ENCODE measurements at regions not wholly inside any gene's neighbourhood (a gene's known extent, or its start where the extent isn't known, plus 50 kb on each side); places are given as distances from the start of the nearest gene placed in this dataset.

DNA sequence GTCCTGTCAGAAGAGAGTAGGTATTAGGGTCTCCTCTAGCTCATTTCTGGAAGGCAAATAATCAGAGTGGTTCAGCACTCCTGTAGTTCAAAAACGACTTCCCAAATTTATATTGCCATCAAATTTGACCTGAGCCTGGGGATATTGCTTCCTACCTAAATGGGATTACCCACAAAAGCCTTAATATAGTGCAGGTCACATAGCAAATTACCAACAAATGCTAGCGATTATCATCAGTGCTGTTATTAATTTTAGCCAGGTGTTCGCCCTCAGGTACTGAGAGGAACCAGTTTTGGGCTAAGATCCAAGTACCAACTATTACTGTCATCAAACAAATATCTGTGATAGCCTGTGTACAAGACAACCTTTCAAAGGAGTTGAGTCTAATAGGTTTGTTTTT lies 661.8 kb upstream of the PTBP2 start:
- no peak for DNase-seq (ENCODE audit: low spot score)
- TF ChIP-seq, protein P1, sequence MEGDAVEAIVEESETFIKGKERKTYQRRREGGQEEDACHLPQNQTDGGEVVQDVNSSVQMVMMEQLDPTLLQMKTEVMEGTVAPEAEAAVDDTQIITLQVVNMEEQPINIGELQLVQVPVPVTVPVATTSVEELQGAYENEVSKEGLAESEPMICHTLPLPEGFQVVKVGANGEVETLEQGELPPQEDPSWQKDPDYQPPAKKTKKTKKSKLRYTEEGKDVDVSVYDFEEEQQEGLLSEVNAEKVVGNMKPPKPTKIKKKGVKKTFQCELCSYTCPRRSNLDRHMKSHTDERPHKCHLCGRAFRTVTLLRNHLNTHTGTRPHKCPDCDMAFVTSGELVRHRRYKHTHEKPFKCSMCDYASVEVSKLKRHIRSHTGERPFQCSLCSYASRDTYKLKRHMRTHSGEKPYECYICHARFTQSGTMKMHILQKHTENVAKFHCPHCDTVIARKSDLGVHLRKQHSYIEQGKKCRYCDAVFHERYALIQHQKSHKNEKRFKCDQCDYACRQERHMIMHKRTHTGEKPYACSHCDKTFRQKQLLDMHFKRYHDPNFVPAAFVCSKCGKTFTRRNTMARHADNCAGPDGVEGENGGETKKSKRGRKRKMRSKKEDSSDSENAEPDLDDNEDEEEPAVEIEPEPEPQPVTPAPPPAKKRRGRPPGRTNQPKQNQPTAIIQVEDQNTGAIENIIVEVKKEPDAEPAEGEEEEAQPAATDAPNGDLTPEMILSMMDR (IDR thresholded peaks at IDR 0.05; ENCODE audit: extremely low read depth, insufficient read depth, missing control alignments) = no peak
- in situ Hi-C loops (cut with MboI; ENCODE audit: low pct_unique_long_range_greater_than_20kb, low sequenced_read_pairs, unreplicated experiment) = no loop called here

DNA sequence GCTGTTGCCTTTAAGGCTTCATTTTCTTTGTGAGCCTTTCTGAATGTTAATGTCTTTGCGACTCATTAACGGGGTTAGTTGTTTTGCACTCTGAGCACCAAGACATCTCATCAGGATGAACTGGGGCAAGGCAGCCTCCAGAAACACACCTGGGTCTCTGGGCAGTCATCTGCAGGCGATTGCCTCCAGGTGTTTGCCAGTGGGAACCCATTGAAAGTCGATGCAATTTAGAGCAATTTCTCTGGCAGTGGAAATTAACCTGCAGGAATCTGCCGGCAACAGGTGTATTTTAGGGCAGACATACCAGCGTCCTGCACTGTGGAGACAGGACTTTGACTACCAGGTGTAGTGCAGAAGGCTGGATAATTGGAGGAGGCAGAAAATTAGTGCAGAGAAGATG lies 661.0 kb upstream of the PTBP2 start:
- DNase-seq (ENCODE audit: low spot score) = no peak
- TF ChIP-seq, protein P1 (IDR thresholded peaks at IDR 0.05; ENCODE audit: extremely low read depth, insufficient read depth, missing control alignments) = no peak
- in situ Hi-C loops (cut with MboI; ENCODE audit: low pct_unique_long_range_greater_than_20kb, low sequenced_read_pairs, unreplicated experiment) = no loop called here

DNA sequence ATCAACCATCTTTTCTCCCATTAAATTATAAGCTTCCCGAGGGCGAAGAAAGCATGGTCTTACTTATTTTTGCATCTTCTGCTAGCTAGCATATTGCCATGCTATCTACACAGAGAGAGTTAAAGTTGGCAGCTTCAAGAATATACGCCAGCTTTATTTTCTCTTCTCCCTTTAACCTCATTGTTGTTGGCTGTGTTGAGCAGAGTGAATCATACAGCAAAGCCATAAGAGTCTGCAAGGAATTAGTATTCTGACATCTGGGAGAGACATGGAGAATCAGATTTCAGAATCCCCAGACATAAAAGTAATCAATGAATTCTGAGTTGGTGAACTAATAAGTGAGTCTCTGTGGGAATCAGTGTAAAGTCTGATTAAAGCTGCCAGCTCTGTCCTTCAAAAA lies 649.6 kb upstream of the PTBP2 start:
- TF ChIP-seq, protein P1 (IDR thresholded peaks at IDR 0.05; ENCODE audit: extremely low read depth, insufficient read depth, missing control alignments) = no peak
- in situ Hi-C loops (cut with MboI; ENCODE audit: low pct_unique_long_range_greater_than_20kb, low sequenced_read_pairs, unreplicated experiment) = no loop called here
- no peak for DNase-seq (ENCODE audit: low spot score)

DNA sequence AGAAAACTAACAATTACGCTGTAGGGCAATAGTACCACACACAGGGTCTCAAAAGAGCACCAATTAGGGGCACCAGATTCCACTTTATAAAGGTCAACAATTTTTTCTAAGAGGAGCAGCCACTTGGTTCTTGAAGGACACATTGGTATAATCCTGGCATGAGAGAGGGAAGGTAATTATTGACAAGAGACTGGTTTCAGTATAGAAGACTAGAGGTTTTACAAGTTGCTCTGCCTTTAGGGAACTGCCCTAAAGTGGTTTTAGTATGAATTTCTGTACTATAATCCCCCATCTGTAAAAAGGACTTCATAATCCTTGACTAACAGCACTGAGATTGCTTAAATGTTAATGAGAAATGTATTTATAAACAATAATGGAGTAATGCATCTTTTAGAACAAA lies 648.5 kb upstream of the PTBP2 start:
- no peak for DNase-seq (ENCODE audit: low spot score)
- in situ Hi-C loops (cut with MboI; ENCODE audit: low pct_unique_long_range_greater_than_20kb, low sequenced_read_pairs, unreplicated experiment) = no loop called here
- TF ChIP-seq, protein P1 (IDR thresholded peaks at IDR 0.05; ENCODE audit: extremely low read depth, insufficient read depth, missing control alignments) = no peak

DNA sequence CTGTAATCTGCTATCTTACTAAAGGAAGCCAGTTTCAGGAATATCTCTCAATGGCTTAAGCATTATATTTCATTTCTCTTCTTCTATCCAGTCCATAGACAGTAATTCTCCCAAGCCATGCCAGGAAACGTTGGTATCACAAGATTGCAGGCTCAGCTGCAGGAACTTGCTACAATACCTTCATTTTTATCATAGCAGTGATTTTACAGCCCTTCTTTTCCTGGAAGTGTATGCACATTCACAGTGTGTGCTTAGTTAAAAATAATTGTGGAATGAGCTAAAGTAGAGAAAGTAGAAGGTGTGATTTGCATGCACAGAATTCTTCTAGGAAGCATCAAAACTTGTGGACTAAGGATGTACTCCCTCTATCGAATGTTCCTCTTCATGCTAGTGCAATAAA lies 647.2 kb upstream of the PTBP2 start:
- TF ChIP-seq, protein P1 (IDR thresholded peaks at IDR 0.05; ENCODE audit: extremely low read depth, insufficient read depth, missing control alignments) = no peak
- no peak for DNase-seq (ENCODE audit: low spot score)
- in situ Hi-C loops (cut with MboI; ENCODE audit: low pct_unique_long_range_greater_than_20kb, low sequenced_read_pairs, unreplicated experiment) = no loop called here

DNA sequence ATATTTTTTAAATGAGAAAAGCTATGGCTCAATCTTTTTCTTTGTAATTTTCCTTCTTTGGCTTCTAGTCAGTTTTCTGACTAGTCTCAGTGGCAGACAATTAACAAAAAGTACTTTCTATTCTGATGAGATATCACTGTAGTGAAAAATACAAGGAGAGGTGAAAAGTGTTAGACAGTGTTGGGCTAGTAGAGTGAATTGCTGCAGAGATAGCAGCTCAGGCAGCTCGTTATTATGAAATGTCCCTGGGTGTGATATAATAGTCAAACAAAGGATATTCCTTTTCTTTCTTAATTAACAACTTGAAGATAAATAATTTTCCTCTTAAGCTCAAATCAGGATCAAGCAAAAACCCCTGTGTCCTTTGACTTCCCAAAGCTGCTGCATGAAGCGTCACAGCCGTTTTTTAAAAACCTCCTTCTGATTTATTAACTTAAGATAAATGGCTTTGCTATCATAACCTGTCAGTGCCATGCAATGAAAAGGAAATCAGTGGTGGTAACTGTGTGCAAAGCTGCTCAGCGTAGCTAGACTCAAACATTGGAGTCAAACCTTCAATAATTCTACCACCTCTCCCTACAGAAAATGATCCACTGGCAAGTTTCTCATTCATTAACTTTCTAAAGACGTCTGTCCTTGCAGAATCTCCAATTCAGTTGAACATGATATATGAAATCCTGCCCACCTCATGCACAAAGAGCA lies 646.6 kb upstream of the PTBP2 start:
- DNase-seq (ENCODE audit: low spot score) = no peak
- TF ChIP-seq, protein P1 (IDR thresholded peaks at IDR 0.05; ENCODE audit: extremely low read depth, insufficient read depth, missing control alignments) = no peak
- in situ Hi-C loops (cut with MboI; ENCODE audit: low pct_unique_long_range_greater_than_20kb, low sequenced_read_pairs, unreplicated experiment) = no loop called here
